OCI-LY7 (cell line): ENCODE measurements at regions not wholly inside any gene's neighbourhood (a gene's known extent, or its start where the extent isn't known, plus 50 kb on each side); places are given as distances from the start of the nearest gene placed in this dataset.

Experiments used
- EZH2phosphoT487 ChIP-seq: fragments of 200-600 bp; sonication (generic); IDR thresholded peaks from 2 replicates; pipeline ENCODE4 v1.6.1; 2018; ENCODE audit warnings: low read depth, borderline replicate concordance, mild to moderate bottlenecking, mixed run types, antibody characterized with exemption, low read length, moderate library complexity, mixed read lengths
- TF ChIP-seq, protein P1 (sequence below): fragments of 200-600 bp; sonication (generic); conservative IDR thresholded peaks from 2 replicates; pipeline ENCODE4 v1.5.1; 2014; ENCODE audit warnings: mild to moderate bottlenecking, antibody characterized with exemption, low read length, moderate library complexity, mixed read lengths

DNA sequence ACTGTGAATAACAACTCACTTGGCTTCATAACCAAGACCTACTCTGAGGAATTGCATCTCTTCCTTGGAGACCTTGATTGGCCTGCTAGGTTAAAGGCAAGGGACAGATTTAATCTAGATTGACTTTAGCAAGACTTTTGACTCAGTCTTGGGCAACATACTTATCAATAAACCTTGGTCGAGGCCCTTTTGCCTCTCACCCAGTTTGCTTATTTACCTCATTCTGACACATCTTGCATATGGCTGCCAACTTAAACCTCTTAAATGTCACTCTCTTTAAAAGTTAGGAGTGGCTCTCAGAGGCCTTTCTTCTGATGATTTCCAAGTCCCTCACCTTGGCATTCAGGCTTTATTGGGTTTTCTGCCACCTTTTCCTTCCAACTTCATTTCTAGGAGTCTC is 124.5 kb downstream of the BAMBI start:
- TF ChIP-seq, protein P1, sequence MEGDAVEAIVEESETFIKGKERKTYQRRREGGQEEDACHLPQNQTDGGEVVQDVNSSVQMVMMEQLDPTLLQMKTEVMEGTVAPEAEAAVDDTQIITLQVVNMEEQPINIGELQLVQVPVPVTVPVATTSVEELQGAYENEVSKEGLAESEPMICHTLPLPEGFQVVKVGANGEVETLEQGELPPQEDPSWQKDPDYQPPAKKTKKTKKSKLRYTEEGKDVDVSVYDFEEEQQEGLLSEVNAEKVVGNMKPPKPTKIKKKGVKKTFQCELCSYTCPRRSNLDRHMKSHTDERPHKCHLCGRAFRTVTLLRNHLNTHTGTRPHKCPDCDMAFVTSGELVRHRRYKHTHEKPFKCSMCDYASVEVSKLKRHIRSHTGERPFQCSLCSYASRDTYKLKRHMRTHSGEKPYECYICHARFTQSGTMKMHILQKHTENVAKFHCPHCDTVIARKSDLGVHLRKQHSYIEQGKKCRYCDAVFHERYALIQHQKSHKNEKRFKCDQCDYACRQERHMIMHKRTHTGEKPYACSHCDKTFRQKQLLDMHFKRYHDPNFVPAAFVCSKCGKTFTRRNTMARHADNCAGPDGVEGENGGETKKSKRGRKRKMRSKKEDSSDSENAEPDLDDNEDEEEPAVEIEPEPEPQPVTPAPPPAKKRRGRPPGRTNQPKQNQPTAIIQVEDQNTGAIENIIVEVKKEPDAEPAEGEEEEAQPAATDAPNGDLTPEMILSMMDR, result no peak
- no peak for TF ChIP-seq EZH2phosphoT487
